ENCODE measurements at regions not wholly inside any gene's neighbourhood (a gene's known extent, or its start where the extent isn't known, plus 50 kb on each side); places are given as distances from the start of the nearest gene placed in this dataset.

GRCh38 chr6:122140031-122140430, 259.4 kb upstream of the HSF2 start:
- TF ChIP-seq SIN3A (IDR thresholded peaks at IDR 0.05; ENCODE audit: borderline replicate concordance, insufficient read depth, low read length) (no peak), POLR2AphosphoS5 (IDR thresholded peaks at IDR 0.05; ENCODE audit: low read depth, low read length) (no peak), FOXP2 (optimal IDR thresholded peaks at IDR 0.05; ENCODE audit: borderline replicate concordance, extremely low read depth, extremely low read length, insufficient read depth) (no peak)

GRCh38 chr6:122141246-122141645, 258.2 kb upstream of the HSF2 start:
- TF ChIP-seq TAF1 (IDR thresholded peaks at IDR 0.05; ENCODE audit: borderline replicate concordance, insufficient read depth, low read length), result no peak
- TF ChIP-seq REST (IDR thresholded peaks at IDR 0.05; ENCODE audit: insufficient read depth in 1 of 2, low read depth in 2 of 2, low read length in 2 of 2), result no peak
- no peak for TF ChIP-seq POLR2AphosphoS5 (IDR thresholded peaks at IDR 0.05; ENCODE audit: low read depth, low read length)
- no peak for TF ChIP-seq SIN3A (IDR thresholded peaks at IDR 0.05; ENCODE audit: borderline replicate concordance, insufficient read depth, low read length)
- no peak for TF ChIP-seq FOXP2 (optimal IDR thresholded peaks at IDR 0.05; ENCODE audit: borderline replicate concordance, extremely low read depth, extremely low read length, insufficient read depth)

- TF ChIP-seq SIN3A (IDR thresholded peaks at IDR 0.05; ENCODE audit: borderline replicate concordance, insufficient read depth, low read length) (no peak), FOXP2 (optimal IDR thresholded peaks at IDR 0.05; ENCODE audit: borderline replicate concordance, extremely low read depth, extremely low read length, insufficient read depth) (no peak), POLR2AphosphoS5 (IDR thresholded peaks at IDR 0.05; ENCODE audit: low read depth, low read length) (no peak), TAF1 (IDR thresholded peaks at IDR 0.05; ENCODE audit: borderline replicate concordance, insufficient read depth, low read length) (no peak), REST (IDR thresholded peaks at IDR 0.05; ENCODE audit: insufficient read depth in 1 of 2, low read depth in 2 of 2, low read length in 2 of 2) (no peak)
Measured at GRCh38 chr6:122143813-122144601, 255.4 kb upstream of the HSF2 start.

- no peak for TF ChIP-seq POLR2AphosphoS5 (IDR thresholded peaks at IDR 0.05; ENCODE audit: low read depth, low read length)
Measured at GRCh38 chr6:122145246-122145645, 254.2 kb upstream of the HSF2 start.

GRCh38 chr6:122145741-122146240, 253.7 kb upstream of the HSF2 start:
- TF ChIP-seq FOXP2 (optimal IDR thresholded peaks at IDR 0.05; ENCODE audit: borderline replicate concordance, extremely low read depth, extremely low read length, insufficient read depth), result no peak
- no peak for TF ChIP-seq SIN3A (IDR thresholded peaks at IDR 0.05; ENCODE audit: borderline replicate concordance, insufficient read depth, low read length)

- TF ChIP-seq SIN3A (IDR thresholded peaks at IDR 0.05; ENCODE audit: borderline replicate concordance, insufficient read depth, low read length) (no peak), POLR2AphosphoS5 (IDR thresholded peaks at IDR 0.05; ENCODE audit: low read depth, low read length) (no peak), FOXP2 (optimal IDR thresholded peaks at IDR 0.05; ENCODE audit: borderline replicate concordance, extremely low read depth, extremely low read length, insufficient read depth) (no peak), REST (IDR thresholded peaks at IDR 0.05; ENCODE audit: insufficient read depth in 1 of 2, low read depth in 2 of 2, low read length in 2 of 2) (no peak), TAF1 (IDR thresholded peaks at IDR 0.05; ENCODE audit: borderline replicate concordance, insufficient read depth, low read length) (no peak)
Measured at GRCh38 chr6:122147291-122147690, 252.2 kb upstream of the HSF2 start.

All from PFSK-1 (cell line).